Spinal cord (tissue), 9 donors: ENCODE measurements at regions not wholly inside any gene's neighbourhood (a gene's known extent, or its start where the extent isn't known, plus 50 kb on each side); places are given as distances from the start of the nearest gene placed in this dataset.

ENCODE experiments used
- DNase-seq, 6 donors: peaks; one replicate each; pipeline versions ENCODE4 v3.0.0 to v3.0.0-alpha.2; 2013 to 2015; ENCODE audit warnings: low spot score in 6 of 6, low read depth in 4 of 6
- H3K27ac ChIP-seq: one replicate; pipeline ENCODE4 v1.5.1; 2013; ENCODE audit warnings: low read depth, low read length, control low read depth
- H3K27me3 ChIP-seq: one replicate; pipeline ENCODE4 v1.6.1; 2013; ENCODE audit warnings: low read length; ENCODE audit not compliant: control insufficient read depth, insufficient read depth
- H3K36me3 ChIP-seq: one replicate; pipeline ENCODE4 v1.6.1; 2013; ENCODE audit warnings: low read length; ENCODE audit not compliant: control insufficient read depth, insufficient read depth
- H3K4me1 ChIP-seq: one replicate; pipeline ENCODE4 v1.6.1; 2013; ENCODE audit warnings: low read length; ENCODE audit not compliant: control insufficient read depth, insufficient read depth
- H3K4me3 ChIP-seq: one replicate; pipeline ENCODE4 v1.5.1; 2013; ENCODE audit warnings: low read depth, low read length, control low read depth
- H3K9me3 ChIP-seq: one replicate; pipeline ENCODE4 v1.6.1; 2013; ENCODE audit warnings: low read length; ENCODE audit not compliant: control insufficient read depth, insufficient read depth
- WGBS: methylation state at CpG from one replicate; pipeline ENCODE4 v1.1.5; 2013; ENCODE audit warnings: missing lambda C conversion rate; ENCODE audit not compliant: insufficient coverage; 5-methylcytosine and 5-hydroxymethylcytosine counted together
- donor health status: healthy.

DNA sequence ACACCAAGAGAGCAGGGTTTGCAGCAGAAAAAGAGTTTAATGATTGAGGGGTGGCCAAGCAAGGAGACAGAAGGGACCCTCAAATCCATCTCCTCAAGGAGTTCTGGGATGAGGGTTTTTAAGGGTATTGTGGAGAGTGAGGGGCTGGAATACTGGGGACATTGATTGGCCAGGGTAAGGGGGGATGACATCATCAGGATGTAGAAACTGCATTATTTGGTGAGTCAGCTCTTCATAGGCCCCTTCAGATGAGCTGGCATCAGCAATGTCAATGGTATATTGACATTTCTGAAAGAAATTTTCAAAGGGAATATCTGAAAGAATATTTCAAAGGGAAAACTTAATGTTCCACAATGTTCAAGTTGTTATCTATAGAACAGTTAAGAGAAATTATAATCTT, 168.1 kb upstream of the SNX7 start:
- Histone ChIP-seq H3K4me3 (no peak overlapping the region), H3K27ac (no peak overlapping the region)

DNA sequence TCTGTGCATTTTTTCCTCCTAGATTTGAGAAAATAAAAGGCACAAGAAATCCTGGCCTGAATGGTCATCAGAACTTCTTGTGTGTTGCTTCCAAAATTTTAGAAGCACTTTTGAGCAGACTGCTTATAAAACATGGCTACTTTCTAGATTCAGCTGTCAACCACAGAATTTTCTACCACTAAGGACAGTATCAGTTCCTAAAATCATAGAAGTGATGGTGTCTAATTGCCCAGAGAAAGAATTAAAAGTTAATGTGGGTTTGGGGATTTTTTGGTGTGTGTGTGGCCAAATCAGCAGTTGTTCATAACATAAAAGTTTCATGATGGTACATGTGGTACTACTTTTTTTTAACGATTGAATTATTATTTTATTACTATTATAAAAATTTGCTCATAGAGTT, 171.4 kb upstream of the SNX7 start:
- WGBS, result no CpG with 5 or more reads among the region's 1 CpG
- Histone ChIP-seq H3K27ac (no peak overlapping the region), H3K27me3 (no peaks in the 10 kb centered on the region)

More for the DNA sequence above, 168.1 kb upstream of the SNX7 start:
- Histone ChIP-seq H3K9me3 (no peaks in the 10 kb centered on the region), H3K27me3 (no peaks in the 10 kb centered on the region), H3K4me1 (no peaks in the 10 kb centered on the region), H3K36me3 (no peaks in the 10 kb centered on the region)
- no peak for DNase-seq

DNA sequence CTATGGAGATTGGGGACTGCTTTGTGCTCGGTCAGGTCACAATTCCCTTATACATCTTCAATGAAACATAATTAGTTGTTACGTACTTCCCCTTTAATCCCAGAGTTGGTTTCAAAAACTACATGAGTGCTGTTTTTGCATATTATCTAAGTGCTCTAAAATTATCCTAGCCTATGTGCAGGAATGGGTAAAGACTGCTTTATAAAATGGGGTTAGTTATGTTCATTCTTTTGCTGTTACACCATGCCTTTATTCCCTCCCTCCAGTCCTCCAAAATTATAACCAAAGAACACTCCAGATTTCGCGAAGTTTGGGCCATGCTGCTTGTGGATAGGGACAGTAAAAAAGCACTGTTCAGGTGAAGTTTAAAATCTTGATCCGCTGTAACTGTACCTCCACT, 173.9 kb upstream of the SNX7 start:
- WGBS, result 100% methylated on average over 1 of the region's 5 CpGs
- Histone ChIP-seq H3K27ac (no peak overlapping the region), H3K4me1 (no peaks in the 10 kb centered on the region), H3K36me3 (no peaks in the 10 kb centered on the region), H3K4me3 (no peak overlapping the region), H3K27me3 (no peaks in the 10 kb centered on the region), H3K9me3 (no peaks in the 10 kb centered on the region)
- no peak for DNase-seq

More for the DNA sequence above, 171.4 kb upstream of the SNX7 start:
- Histone ChIP-seq H3K9me3 (no peaks in the 10 kb centered on the region), H3K4me3 (no peak overlapping the region), H3K36me3 (no peaks in the 10 kb centered on the region), H3K4me1 (no peaks in the 10 kb centered on the region)
- DNase-seq, result no peak

DNA sequence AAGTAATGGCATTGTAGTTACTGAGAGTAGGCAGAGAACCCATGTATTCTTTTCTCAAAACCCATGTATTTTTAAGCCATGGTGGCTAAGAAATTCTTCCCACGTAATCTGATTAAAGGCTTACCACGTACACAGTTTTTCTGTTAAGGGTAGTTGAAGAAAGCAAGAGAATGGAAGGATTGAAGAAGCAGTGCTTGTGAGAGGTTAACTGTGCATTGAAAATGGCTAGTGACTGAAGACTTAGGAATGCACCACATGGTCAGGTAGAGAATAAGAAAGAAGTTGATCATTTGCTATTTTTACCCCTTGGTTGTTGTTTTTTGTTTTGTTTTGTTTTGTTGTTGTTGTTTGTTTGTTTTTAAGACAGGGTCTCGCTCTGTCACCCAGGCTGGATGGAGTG, 178.9 kb upstream of the SNX7 start:
- Histone ChIP-seq H3K27me3 (no peaks in the 10 kb centered on the region), H3K27ac (no peak overlapping the region), H3K4me3 (no peak overlapping the region), H3K36me3 (no peaks in the 10 kb centered on the region), H3K9me3 (no peaks in the 10 kb centered on the region), H3K4me1 (no peaks in the 10 kb centered on the region)
- no peak for DNase-seq
- 100% methylated on average over 2 of the region's 3 CpGs for WGBS

DNA sequence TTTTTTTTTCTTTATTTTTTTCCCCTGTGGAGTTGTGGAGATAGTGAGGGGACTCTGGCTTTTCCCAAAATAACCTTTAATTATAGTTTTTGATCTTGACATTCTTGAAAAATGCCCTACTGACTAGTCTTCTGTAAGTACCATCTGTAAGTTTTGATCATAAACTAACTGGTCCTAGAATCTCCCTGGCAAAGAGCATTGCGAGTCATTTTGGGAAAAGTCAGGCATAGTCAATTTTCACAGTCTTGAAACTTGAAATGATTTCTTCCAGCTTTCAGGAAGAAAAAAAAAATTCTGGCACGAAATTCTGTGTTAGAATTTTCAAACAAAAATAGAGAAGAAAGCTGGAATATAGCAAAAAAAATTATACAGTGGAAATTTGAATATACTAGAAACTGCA, 181.2 kb upstream of the SNX7 start:
- peak in 1 of 6 donors; percentile 78 for DNase-seq
- no peak overlapping the region for H3K4me3 ChIP-seq
- no peaks in the 10 kb centered on the region for H3K36me3 ChIP-seq
- WGBS, result no CpG with 5 or more reads among the region's 2 CpGs
- H3K4me1 ChIP-seq, result no peaks in the 10 kb centered on the region
- H3K27ac ChIP-seq, result no peak overlapping the region
- no peaks in the 10 kb centered on the region for H3K27me3 ChIP-seq
- H3K9me3 ChIP-seq, result no peaks in the 10 kb centered on the region

DNA sequence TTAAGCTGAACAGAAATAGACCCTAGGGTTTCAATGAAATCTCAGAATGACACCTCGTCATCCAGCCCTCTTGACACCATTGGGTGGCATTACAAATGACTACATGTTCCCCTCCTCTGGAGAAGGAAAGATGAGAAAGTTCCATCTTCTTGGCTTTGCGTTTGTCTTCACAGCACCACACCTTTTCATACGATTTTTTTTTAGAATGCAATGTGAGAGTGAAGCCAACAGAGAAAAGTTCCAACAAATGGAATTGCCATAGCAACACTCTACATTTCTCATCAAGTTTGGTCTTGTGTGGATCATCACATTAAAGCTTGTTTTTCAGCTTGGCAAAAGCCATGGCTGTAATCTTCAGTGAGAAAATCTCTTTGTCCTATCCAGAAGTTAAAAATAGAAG, 183.4 kb upstream of the SNX7 start:
- Histone ChIP-seq H3K36me3 (no peaks in the 10 kb centered on the region), H3K4me1 (no peaks in the 10 kb centered on the region), H3K9me3 (no peaks in the 10 kb centered on the region), H3K27ac (no peak overlapping the region), H3K27me3 (no peaks in the 10 kb centered on the region), H3K4me3 (no peak overlapping the region)
- DNase-seq, result peak in 2 of 6 donors; percentile 17 to 87
- WGBS, result no CpG with 5 or more reads among the region's 3 CpGs

DNA sequence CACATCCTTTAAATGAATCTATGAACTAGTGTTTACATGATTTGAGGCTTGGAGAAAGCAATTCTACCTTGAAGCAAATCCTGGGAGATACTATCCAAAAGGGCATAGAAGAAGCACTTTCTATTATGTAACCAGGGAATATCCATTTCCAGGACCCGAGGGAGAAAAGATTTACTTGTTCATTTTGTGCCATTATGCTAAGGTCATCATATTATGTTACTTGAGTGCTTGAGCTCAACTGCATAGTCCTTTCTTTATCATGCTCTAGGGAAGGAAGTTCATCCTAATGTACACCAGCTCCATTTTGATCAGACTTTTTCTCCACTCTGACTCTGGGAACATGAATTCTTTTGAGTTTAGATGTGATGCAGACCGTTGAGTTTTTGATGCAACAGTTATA, 188.6 kb upstream of the SNX7 start:
- no peaks in the 10 kb centered on the region for H3K4me1 ChIP-seq
- no peaks in the 10 kb centered on the region for H3K9me3 ChIP-seq
- H3K36me3 ChIP-seq, result no peaks in the 10 kb centered on the region
- WGBS, result no CpG with 5 or more reads among the region's 2 CpGs
- no peak overlapping the region for H3K4me3 ChIP-seq
- no peak for DNase-seq
- H3K27me3 ChIP-seq, result no peaks in the 10 kb centered on the region
- H3K27ac ChIP-seq, result no peak overlapping the region

DNA sequence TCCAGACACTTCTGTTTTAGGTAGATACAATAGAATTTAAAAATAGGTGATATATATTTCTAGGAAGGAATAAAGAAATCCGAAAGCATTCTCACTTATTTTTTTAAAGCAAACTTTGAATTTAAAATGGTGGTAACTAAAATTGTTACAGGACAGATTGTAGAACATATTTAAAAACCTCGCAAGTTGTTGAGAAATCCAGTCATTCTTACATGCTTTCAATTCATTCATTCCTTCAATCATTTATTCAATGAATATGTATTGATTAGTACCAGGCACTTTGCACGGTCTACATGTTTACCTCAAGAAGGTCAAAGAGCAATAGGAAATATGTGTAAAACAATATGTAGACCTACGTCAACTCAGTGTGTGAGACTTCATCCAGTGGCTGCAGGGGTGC, 189.9 kb upstream of the SNX7 start:
- Histone ChIP-seq H3K4me1 (no peaks in the 10 kb centered on the region), H3K36me3 (no peaks in the 10 kb centered on the region), H3K4me3 (no peak overlapping the region), H3K27ac (no peak overlapping the region), H3K27me3 (no peaks in the 10 kb centered on the region), H3K9me3 (no peaks in the 10 kb centered on the region)
- no CpG with 5 or more reads among the region's 4 CpGs for WGBS
- peak in 1 of 6 donors; percentile 29 for DNase-seq

DNA sequence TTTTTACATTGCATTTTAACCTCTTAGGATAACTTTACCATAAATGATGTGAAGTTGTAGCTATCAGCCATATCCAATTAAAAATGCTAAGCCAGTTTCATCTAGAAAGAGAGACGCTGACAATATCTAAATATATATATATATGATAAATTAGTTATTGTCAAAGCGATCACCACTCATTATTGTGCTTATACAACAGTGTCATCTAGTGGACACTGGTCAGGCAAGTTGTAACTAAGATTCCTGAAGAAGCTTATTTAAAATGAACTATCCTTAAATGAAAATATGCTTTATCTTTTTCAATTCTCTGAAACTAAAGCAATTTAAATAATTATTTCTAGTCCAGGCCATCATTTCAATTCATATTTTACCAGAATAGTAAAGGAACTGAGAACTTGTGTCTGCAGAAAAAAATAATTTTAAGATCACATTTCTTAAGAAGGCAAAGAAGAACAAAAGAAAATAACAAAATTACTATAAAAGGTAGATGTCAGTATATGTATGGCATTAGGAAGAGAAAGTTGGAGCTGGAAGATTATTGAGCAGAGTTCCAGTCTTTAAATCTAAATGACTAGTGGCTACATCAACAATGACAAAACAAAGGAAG, 193.3 kb upstream of the SNX7 start:
- H3K4me1 ChIP-seq, result no peaks in the 10 kb centered on the region
- no peak overlapping the region for H3K27ac ChIP-seq
- WGBS, result no CpG with 5 or more reads among the region's 2 CpGs
- no peaks in the 10 kb centered on the region for H3K36me3 ChIP-seq
- H3K27me3 ChIP-seq, result no peaks in the 10 kb centered on the region
- DNase-seq, result peak; percentile 47 to 92 (median 57)
- no peak overlapping the region for H3K4me3 ChIP-seq
- no peaks in the 10 kb centered on the region for H3K9me3 ChIP-seq

DNA sequence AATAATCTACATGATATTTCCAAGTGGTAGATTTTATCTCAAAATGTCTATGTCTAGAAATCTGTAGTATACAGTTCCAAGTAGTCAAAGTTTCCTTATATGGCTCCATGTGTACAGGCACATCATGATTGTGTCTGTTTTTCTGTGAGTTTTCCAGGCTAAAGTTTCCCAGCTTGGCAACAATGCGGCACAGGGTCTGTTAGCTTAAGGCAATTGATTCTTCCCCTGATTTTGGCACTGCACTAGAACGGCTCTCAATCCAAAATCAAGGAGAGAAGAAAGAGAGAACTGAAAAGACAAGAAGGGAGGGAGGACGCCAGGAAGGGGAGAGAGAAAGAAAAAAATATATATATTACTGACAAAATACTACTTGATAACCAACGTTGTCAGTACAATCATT, 193.9 kb upstream of the SNX7 start:
- Histone ChIP-seq H3K36me3 (no peaks in the 10 kb centered on the region), H3K27ac (no peak overlapping the region), H3K9me3 (no peaks in the 10 kb centered on the region), H3K27me3 (no peaks in the 10 kb centered on the region), H3K4me3 (no peak overlapping the region), H3K4me1 (no peaks in the 10 kb centered on the region)
- peak in 3 of 6 donors; percentile 41 to 90 (median 57) for DNase-seq
- WGBS, result no CpG with 5 or more reads among the region's 4 CpGs
